ENCODE measurements at regions not wholly inside any gene's neighbourhood (a gene's known extent, or its start where the extent isn't known, plus 50 kb on each side); places are given as distances from the start of the nearest gene placed in this dataset.

DNA sequence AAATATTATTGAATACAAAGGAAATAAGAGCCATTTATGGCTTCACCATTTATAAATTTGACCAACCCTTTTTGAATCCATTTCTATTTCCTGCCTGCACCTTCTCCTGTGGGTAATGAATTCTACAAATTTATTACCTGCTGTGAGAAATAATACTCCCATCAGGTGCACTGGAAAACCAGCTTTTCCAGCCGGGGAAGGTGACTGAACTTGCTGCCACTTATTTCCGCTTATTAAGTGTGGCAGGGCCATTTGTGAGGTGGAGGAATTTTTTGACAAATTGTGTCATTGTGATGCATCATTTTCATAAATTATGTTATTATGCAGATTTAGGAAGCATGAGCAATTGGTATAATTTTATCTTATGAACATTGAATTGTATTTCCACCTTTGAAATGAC is 151.1 kb downstream of the SQOR start:
- no peak overlapping the region for H3K4me3 ChIP-seq (ENCODE audit: insufficient read depth, low read depth, low read length)
- no peak overlapping the region for H3K56ac ChIP-seq (ENCODE audit: extremely low read depth, insufficient read depth, low read length)
- dilution Hi-C loops (cut with HindIII; ENCODE audit: low sequenced_read_pairs, unreplicated experiment): no loop called here
- no peak overlapping the region for H4K5ac ChIP-seq (ENCODE audit: low read depth, low read length)
- H3K4ac ChIP-seq (ENCODE audit: low read depth, low read length): no peak overlapping the region
- ChIA-PET POLR2A (ENCODE audit: unreplicated experiment) (no interaction called here), CTCF (no interaction called here)
- intact Hi-C loops (cut with micrococcal nuclease): no loop called here
- H3K14ac ChIP-seq (replicated peaks; ENCODE audit: low read depth, low read length): no peak overlapping the region
- H3K79me1 ChIP-seq (ENCODE audit: low read depth in 1 of 2, low read length in 2 of 2): no peaks in the 10 kb centered on the region
- H3K9me3 ChIP-seq (ENCODE audit: control insufficient read depth, insufficient read depth, low read length): no peaks in the 10 kb centered on the region
- H3K36me3 ChIP-seq (ENCODE audit: control insufficient read depth, insufficient read depth, low read length): no peaks in the 10 kb centered on the region
- H2AFZ ChIP-seq (replicated peaks; ENCODE audit: low read length, poor library complexity): no peak overlapping the region
- H3K9me1 ChIP-seq (ENCODE audit: insufficient read depth, low read length): no peaks in the 10 kb centered on the region
- no peak overlapping the region for H4K91ac ChIP-seq (ENCODE audit: insufficient read depth, low read depth, low read length)
- H3K23ac ChIP-seq (ENCODE audit: low read depth, low read length): no peak overlapping the region
- in situ Hi-C loops (cut with MboI; ENCODE audit: low sequenced_read_pairs): no loop called here
- H3K4me2 ChIP-seq (ENCODE audit: low read depth, low read length): no peak overlapping the region
- no peaks in the 10 kb centered on the region for H3K4me1 ChIP-seq (ENCODE audit: control insufficient read depth, insufficient read depth, low read length)
- H2BK15ac ChIP-seq (ENCODE audit: low read depth, low read length): no peak overlapping the region
- no peak overlapping the region for H2AK5ac ChIP-seq (ENCODE audit: low read depth, low read length)
- H3K18ac ChIP-seq (ENCODE audit: low read depth, low read length): no peak overlapping the region
- TF ChIP-seq SMC3 (IDR thresholded peaks at IDR 0.05; ENCODE audit: low read depth, low read length) (no peak), RCOR1 (IDR thresholded peaks at IDR 0.05; ENCODE audit: insufficient replicate concordance, low read length) (no peak), CHD1 (IDR thresholded peaks at IDR 0.05; ENCODE audit: low read depth, low read length) (no peak), POLR2A (IDR thresholded peaks at IDR 0.05; ENCODE audit: low read depth, low read length) (no peak), NFE2L2 (IDR thresholded peaks at IDR 0.05; ENCODE audit: low read depth, low read length) (no peak), CEBPB (IDR thresholded peaks at IDR 0.05; ENCODE audit: low read depth, low read length) (no peak), MAFK (IDR thresholded peaks at IDR 0.05; ENCODE audit: low read depth, low read length) (no peak), MXI1 (IDR thresholded peaks at IDR 0.05; ENCODE audit: borderline replicate concordance, low read depth, low read length) (no peak), BHLHE40 (IDR thresholded peaks at IDR 0.05; ENCODE audit: low read depth, low read length) (no peak), FOS (IDR thresholded peaks at IDR 0.05; ENCODE audit: low read depth, low read length) (no peak), RAD21 (IDR thresholded peaks at IDR 0.05; ENCODE audit: low read length) (no peak), MAZ (IDR thresholded peaks at IDR 0.05; ENCODE audit: borderline replicate concordance, low read depth, low read length) (no peak), RFX5 (IDR thresholded peaks at IDR 0.05; ENCODE audit: low read depth, low read length) (no peak)
- TF ChIP-seq, protein P1, sequence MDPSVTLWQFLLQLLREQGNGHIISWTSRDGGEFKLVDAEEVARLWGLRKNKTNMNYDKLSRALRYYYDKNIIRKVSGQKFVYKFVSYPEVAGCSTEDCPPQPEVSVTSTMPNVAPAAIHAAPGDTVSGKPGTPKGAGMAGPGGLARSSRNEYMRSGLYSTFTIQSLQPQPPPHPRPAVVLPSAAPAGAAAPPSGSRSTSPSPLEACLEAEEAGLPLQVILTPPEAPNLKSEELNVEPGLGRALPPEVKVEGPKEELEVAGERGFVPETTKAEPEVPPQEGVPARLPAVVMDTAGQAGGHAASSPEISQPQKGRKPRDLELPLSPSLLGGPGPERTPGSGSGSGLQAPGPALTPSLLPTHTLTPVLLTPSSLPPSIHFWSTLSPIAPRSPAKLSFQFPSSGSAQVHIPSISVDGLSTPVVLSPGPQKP (IDR thresholded peaks at IDR 0.05; ENCODE audit: borderline replicate concordance, low read depth, low read length): no peak
- TF ChIP-seq, protein P2, sequence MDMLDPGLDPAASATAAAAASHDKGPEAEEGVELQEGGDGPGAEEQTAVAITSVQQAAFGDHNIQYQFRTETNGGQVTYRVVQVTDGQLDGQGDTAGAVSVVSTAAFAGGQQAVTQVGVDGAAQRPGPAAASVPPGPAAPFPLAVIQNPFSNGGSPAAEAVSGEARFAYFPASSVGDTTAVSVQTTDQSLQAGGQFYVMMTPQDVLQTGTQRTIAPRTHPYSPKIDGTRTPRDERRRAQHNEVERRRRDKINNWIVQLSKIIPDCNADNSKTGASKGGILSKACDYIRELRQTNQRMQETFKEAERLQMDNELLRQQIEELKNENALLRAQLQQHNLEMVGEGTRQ (IDR thresholded peaks at IDR 0.05; ENCODE audit: low read depth, low read length): no peak
- TF ChIP-seq, protein P3, sequence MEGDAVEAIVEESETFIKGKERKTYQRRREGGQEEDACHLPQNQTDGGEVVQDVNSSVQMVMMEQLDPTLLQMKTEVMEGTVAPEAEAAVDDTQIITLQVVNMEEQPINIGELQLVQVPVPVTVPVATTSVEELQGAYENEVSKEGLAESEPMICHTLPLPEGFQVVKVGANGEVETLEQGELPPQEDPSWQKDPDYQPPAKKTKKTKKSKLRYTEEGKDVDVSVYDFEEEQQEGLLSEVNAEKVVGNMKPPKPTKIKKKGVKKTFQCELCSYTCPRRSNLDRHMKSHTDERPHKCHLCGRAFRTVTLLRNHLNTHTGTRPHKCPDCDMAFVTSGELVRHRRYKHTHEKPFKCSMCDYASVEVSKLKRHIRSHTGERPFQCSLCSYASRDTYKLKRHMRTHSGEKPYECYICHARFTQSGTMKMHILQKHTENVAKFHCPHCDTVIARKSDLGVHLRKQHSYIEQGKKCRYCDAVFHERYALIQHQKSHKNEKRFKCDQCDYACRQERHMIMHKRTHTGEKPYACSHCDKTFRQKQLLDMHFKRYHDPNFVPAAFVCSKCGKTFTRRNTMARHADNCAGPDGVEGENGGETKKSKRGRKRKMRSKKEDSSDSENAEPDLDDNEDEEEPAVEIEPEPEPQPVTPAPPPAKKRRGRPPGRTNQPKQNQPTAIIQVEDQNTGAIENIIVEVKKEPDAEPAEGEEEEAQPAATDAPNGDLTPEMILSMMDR (conservative IDR thresholded peaks at IDR 0.05; ENCODE audit: low read depth, low read length): no peak
- BruUV-seq (replicated peaks): no TSS peak
- no peak overlapping the region for H2AK9ac ChIP-seq (replicated peaks; ENCODE audit: low read depth, low read length, poor library complexity)
- H2BK5ac ChIP-seq (ENCODE audit: low read depth, low read length, poor library complexity, severe bottlenecking): no peak overlapping the region
- ATAC-seq (ENCODE audit: low read depth) (no peak), DNase-seq (no peak)
- no peak overlapping the region for H3K9ac ChIP-seq (ENCODE audit: low read depth, low read length)
- no peaks in the 10 kb centered on the region for H4K20me1 ChIP-seq (ENCODE audit: insufficient read depth, low read length)
- WGBS, 2 experiments (ENCODE audit: extremely low coverage in 2 of 2, insufficient read length in 1 of 2): no CpG with 5 or more reads among the region's 2 CpGs
- H3K27ac ChIP-seq (ENCODE audit: insufficient read depth, low read length): no peak overlapping the region
- no peaks in the 10 kb centered on the region; the same call in 1 of the 2 replicates for H3K27me3 ChIP-seq (ENCODE audit: control insufficient read depth, insufficient read depth, low read length)
- no peak overlapping the region for H2BK20ac ChIP-seq (ENCODE audit: low read depth, low read length)
- H4K8ac ChIP-seq (ENCODE audit: low read depth in 2 of 2, low read length in 2 of 2): no peak overlapping the region
- no peak overlapping the region for H2BK120ac ChIP-seq (ENCODE audit: low read depth, low read length)

Data from IMR-90 (cell line).